Astrocyte of the cerebellum (primary cell): ENCODE measurements at regions not wholly inside any gene's neighbourhood (a gene's known extent, or its start where the extent isn't known, plus 50 kb on each side); places are given as distances from the start of the nearest gene placed in this dataset.

Experiments used
- DNase-seq: peaks from one replicate; pipeline ENCODE4 v3.0.0-alpha.2; 2011; ENCODE audit warnings: low read depth
- H3K4me3 ChIP-seq: 2 replicates; pipeline ENCODE4 v1.5.1; 2011; ENCODE audit warnings: mild to moderate bottlenecking, low read depth, low read length, moderate library complexity
- CTCF ChIP-seq: IDR thresholded peaks from 2 replicates; pipeline ENCODE4 v1.5.1; 2012; ENCODE audit warnings: low read length, low read depth, moderate library complexity, mild to moderate bottlenecking; ENCODE audit errors: missing control alignments
- in situ Hi-C: cut with HindIII; loops from 2 replicates; pipeline ENCODE4 v1.10.0; 2017; ENCODE audit warnings: low sequenced_read_pairs

GRCh38 chr7:52537051-52537450, 498.4 kb upstream of the POM121L12 start:
- in situ Hi-C loops, result no loop called here
- no peak overlapping the region for H3K4me3 ChIP-seq
- no peak for DNase-seq
- TF ChIP-seq CTCF, result no peak

GRCh38 chr7:52525772-52526341, 509.6 kb upstream of the POM121L12 start:
- no peak overlapping the region for H3K4me3 ChIP-seq
- DNase-seq, result no peak
- no peak for TF ChIP-seq CTCF
- in situ Hi-C loops, result no loop called here

- no peak overlapping the region for H3K4me3 ChIP-seq
- DNase-seq, result no peak
- in situ Hi-C loops, result no loop called here
Measured at GRCh38 chr7:52518869-52519268, 516.6 kb upstream of the POM121L12 start.

GRCh38 chr7:52512656-52513055, 522.8 kb upstream of the POM121L12 start:
- no peak overlapping the region for H3K4me3 ChIP-seq
- DNase-seq, result no peak
- in situ Hi-C loops, result no loop called here
- TF ChIP-seq CTCF, result no peak

More at GRCh38 chr7:52518869-52519268, 516.6 kb upstream of the POM121L12 start:
- TF ChIP-seq CTCF, result no peak

GRCh38 chr7:52507546-52508255, 527.7 kb upstream of the POM121L12 start:
- TF ChIP-seq CTCF, result no peak
- in situ Hi-C loops, result no loop called here

GRCh38 chr7:52506325-52506724, 529.1 kb upstream of the POM121L12 start:
- TF ChIP-seq CTCF, result no peak
- in situ Hi-C loops, result no loop called here
- no peak for DNase-seq
- H3K4me3 ChIP-seq, result no peak overlapping the region

More at GRCh38 chr7:52507546-52508255, 527.7 kb upstream of the POM121L12 start:
- no peak for DNase-seq
- H3K4me3 ChIP-seq, result no peak overlapping the region
